ENCODE measurements at regions not wholly inside any gene's neighbourhood (a gene's known extent, or its start where the extent isn't known, plus 50 kb on each side); places are given as distances from the start of the nearest gene placed in this dataset.

DNA sequence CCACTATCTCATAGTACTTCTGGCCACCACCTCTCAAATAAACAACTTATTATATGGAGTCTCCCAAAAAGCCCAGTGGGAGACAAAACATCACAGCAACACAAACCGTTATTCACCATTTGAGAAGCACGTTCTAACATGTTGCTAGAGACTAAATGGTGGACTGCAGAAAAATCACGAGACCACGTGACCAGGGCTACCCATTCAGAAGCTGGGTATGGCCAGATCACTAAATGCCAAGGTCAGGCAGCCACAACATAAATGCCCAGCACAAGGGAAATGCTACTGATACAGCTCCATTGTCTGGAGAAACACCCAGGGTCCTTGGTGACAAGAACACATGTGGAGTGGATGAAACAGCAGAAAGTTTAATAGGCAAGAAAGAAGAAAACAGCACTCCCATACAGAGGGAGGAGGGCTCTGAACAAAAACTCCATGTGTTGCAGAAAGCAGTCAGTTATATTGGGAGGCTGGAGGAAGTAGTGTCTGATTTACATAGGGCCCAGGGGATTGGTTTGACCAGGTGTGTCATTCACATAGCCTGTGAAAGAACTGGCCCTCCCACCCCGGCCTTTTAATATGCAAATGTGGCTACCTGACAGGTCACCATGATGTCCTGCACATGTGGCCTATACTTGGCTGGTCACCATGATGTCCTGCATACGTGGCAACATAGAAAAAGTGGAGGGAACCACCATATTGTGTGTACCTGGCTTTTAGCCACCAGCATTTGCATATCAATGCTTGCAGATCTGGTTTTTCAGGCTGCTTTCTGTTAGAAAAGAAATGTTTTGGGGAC lies 97.2 kb downstream of the TRIM36 start:
- TF ChIP-seq JUND (IDR thresholded peaks at IDR 0.05; ENCODE audit: low read length) = no peak
- TF ChIP-seq, protein P1, sequence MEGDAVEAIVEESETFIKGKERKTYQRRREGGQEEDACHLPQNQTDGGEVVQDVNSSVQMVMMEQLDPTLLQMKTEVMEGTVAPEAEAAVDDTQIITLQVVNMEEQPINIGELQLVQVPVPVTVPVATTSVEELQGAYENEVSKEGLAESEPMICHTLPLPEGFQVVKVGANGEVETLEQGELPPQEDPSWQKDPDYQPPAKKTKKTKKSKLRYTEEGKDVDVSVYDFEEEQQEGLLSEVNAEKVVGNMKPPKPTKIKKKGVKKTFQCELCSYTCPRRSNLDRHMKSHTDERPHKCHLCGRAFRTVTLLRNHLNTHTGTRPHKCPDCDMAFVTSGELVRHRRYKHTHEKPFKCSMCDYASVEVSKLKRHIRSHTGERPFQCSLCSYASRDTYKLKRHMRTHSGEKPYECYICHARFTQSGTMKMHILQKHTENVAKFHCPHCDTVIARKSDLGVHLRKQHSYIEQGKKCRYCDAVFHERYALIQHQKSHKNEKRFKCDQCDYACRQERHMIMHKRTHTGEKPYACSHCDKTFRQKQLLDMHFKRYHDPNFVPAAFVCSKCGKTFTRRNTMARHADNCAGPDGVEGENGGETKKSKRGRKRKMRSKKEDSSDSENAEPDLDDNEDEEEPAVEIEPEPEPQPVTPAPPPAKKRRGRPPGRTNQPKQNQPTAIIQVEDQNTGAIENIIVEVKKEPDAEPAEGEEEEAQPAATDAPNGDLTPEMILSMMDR (IDR thresholded peaks at IDR 0.05; ENCODE audit: control extremely low read depth in 1 of 3, insufficient read depth in 1 of 3, low read depth in 1 of 3, low read length in 3 of 3) = no peak
- no peak for TF ChIP-seq CEBPB (IDR thresholded peaks at IDR 0.05; ENCODE audit: low read depth, low read length)
- no peak for TF ChIP-seq BACH1 (IDR thresholded peaks at IDR 0.05; ENCODE audit: low read length)
- no peak for TF ChIP-seq SP1 (IDR thresholded peaks at IDR 0.05; ENCODE audit: low read depth, low read length)
- TF ChIP-seq TEAD4 (IDR thresholded peaks at IDR 0.05; ENCODE audit: low read depth, low read length) = no peak
- no peak for TF ChIP-seq JUN (IDR thresholded peaks at IDR 0.05; ENCODE audit: low read depth, low read length)
- TF ChIP-seq, protein P2, sequence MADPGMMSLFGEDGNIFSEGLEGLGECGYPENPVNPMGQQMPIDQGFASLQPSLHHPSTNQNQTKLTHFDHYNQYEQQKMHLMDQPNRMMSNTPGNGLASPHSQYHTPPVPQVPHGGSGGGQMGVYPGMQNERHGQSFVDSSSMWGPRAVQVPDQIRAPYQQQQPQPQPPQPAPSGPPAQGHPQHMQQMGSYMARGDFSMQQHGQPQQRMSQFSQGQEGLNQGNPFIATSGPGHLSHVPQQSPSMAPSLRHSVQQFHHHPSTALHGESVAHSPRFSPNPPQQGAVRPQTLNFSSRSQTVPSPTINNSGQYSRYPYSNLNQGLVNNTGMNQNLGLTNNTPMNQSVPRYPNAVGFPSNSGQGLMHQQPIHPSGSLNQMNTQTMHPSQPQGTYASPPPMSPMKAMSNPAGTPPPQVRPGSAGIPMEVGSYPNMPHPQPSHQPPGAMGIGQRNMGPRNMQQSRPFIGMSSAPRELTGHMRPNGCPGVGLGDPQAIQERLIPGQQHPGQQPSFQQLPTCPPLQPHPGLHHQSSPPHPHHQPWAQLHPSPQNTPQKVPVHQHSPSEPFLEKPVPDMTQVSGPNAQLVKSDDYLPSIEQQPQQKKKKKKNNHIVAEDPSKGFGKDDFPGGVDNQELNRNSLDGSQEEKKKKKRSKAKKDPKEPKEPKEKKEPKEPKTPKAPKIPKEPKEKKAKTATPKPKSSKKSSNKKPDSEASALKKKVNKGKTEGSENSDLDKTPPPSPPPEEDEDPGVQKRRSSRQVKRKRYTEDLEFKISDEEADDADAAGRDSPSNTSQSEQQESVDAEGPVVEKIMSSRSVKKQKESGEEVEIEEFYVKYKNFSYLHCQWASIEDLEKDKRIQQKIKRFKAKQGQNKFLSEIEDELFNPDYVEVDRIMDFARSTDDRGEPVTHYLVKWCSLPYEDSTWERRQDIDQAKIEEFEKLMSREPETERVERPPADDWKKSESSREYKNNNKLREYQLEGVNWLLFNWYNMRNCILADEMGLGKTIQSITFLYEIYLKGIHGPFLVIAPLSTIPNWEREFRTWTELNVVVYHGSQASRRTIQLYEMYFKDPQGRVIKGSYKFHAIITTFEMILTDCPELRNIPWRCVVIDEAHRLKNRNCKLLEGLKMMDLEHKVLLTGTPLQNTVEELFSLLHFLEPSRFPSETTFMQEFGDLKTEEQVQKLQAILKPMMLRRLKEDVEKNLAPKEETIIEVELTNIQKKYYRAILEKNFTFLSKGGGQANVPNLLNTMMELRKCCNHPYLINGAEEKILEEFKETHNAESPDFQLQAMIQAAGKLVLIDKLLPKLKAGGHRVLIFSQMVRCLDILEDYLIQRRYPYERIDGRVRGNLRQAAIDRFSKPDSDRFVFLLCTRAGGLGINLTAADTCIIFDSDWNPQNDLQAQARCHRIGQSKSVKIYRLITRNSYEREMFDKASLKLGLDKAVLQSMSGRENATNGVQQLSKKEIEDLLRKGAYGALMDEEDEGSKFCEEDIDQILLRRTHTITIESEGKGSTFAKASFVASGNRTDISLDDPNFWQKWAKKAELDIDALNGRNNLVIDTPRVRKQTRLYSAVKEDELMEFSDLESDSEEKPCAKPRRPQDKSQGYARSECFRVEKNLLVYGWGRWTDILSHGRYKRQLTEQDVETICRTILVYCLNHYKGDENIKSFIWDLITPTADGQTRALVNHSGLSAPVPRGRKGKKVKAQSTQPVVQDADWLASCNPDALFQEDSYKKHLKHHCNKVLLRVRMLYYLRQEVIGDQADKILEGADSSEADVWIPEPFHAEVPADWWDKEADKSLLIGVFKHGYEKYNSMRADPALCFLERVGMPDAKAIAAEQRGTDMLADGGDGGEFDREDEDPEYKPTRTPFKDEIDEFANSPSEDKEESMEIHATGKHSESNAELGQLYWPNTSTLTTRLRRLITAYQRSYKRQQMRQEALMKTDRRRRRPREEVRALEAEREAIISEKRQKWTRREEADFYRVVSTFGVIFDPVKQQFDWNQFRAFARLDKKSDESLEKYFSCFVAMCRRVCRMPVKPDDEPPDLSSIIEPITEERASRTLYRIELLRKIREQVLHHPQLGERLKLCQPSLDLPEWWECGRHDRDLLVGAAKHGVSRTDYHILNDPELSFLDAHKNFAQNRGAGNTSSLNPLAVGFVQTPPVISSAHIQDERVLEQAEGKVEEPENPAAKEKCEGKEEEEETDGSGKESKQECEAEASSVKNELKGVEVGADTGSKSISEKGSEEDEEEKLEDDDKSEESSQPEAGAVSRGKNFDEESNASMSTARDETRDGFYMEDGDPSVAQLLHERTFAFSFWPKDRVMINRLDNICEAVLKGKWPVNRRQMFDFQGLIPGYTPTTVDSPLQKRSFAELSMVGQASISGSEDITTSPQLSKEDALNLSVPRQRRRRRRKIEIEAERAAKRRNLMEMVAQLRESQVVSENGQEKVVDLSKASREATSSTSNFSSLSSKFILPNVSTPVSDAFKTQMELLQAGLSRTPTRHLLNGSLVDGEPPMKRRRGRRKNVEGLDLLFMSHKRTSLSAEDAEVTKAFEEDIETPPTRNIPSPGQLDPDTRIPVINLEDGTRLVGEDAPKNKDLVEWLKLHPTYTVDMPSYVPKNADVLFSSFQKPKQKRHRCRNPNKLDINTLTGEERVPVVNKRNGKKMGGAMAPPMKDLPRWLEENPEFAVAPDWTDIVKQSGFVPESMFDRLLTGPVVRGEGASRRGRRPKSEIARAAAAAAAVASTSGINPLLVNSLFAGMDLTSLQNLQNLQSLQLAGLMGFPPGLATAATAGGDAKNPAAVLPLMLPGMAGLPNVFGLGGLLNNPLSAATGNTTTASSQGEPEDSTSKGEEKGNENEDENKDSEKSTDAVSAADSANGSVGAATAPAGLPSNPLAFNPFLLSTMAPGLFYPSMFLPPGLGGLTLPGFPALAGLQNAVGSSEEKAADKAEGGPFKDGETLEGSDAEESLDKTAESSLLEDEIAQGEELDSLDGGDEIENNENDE (IDR thresholded peaks at IDR 0.05; ENCODE audit: insufficient replicate concordance, low read length) = no peak

All from H1 (cell line).